NOMO-1 (cell line): ENCODE measurements at regions not wholly inside any gene's neighbourhood (a gene's known extent, or its start where the extent isn't known, plus 50 kb on each side); places are given as distances from the start of the nearest gene placed in this dataset.

Experiments used
- DNase-seq, 2 experiments: peaks; one replicate each; lab custom pipeline; 2025; ENCODE audit not compliant: unreplicated experiment in 2 of 2; lab: John Stamatoyannopoulos, UW

DNA sequence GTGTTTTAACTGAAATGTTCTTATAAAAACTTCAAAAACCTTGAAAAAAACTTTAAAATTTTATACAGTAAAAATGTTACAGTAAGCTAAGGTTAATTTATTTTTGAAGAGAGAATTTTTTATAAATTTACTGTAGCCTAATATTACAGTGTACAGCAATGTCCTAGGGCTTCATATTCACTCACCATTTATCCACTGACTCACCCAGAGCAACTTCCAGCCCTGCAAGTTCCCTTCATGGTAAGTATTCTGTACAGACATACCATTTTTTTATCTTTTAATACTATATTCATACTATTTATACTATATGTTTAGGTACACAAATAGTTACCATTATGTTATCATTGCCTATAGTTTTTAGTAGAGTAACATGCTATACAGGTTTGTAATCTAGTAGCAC, 396.7 kb upstream of the MMADHC start:
- DNase-seq, result no peak

DNA sequence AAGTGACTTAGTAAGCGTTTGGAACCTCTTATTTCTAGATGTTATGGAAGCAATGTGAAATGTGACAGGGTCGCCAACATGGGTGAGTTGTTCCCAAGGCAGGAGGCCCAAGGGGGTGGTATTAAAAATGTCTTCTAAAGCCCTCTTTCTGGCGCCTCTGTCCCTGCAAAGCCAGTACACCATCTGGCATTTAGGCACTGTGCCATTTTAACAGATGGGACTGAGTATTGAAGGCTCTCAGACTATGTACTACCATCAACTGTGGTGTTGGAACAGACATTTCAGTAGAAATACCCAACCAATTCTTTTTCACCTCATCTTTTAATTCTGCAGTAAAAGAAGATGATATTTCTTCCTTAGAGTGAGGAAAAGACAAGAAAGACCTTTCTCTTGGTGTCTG, 384.5 kb upstream of the MMADHC start:
- no peak for DNase-seq

DNA sequence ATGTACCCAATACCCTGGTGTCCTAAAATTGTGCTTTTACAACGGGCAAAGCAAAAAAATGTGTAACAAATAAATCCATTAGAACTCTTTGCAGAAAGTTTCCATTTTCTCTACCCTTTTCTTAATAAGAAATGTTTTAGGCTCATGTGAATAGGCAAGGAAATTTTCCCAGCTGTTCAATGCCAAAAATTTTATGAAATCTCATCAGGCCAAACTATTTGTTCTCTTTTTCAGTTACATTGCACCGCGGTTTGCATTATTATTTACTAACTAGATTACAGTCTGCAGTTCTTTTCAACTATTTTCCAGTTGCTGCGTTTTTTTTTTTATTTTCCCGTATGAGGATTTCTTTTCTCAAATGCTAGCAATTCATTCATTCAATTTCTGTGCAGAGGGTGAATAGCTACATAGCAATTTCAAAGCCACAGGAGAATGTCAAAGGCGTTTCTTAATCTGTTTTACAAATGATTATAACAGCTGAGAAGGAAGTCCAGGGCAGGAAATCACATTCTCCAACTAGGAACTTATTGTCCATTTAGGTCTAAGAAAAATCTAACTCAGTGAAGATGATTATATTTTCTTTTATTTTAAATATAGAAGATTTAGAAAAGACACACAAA, 367.5 kb upstream of the MMADHC start:
- no peak for DNase-seq

DNA sequence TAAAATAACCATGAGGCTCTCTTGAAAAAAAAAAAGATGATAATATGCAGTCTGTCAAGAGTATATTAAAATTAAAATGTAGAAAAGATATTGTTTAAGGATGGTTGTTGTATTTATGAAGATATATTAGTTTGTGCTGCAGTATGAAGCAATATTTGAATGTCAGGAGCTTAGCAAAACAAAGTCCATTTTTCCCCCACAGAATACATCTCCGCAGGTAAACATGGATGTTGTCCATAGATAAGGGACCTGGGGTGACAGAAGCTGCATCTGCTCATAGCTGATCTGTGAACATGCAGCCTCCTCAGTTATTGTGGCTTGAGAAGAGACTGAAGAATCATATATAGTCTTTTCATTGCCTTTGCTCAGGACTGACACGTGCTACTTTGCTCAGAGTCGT, 366.1 kb upstream of the MMADHC start:
- no peak for DNase-seq

- no peak for DNase-seq
Measured at GRCh38 chr2:149931486-149931885, 343.9 kb upstream of the MMADHC start.

DNA sequence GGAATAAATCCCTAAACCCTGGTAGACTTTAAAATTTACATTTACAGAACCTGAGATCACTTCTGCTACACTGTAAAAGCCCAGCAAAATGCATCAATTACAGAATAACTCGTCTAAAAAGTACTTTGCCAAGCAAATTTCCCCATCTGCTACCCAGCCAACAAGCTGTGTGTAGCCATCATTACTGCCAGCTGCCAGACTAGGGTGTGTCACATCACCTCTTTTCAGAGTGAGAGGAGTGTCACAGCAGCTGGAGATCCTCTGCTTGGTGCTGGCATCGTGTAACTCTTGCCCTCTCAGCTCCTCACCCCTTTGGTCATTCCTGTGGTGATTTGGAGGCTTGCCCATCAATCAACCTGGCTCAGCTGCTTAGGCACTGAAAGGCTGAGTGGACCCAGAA, 340.4 kb upstream of the MMADHC start:
- DNase-seq, result no peak

- DNase-seq, result no peak
Measured at GRCh38 chr2:149926149-149926548, 338.6 kb upstream of the MMADHC start.

GRCh38 chr2:149924549-149925213, 337.1 kb upstream of the MMADHC start:
- DNase-seq, result no peak

- no peak for DNase-seq
Measured at GRCh38 chr2:149924028-149924427, 336.5 kb upstream of the MMADHC start.

- no peak for DNase-seq
Measured at GRCh38 chr2:149921911-149922616, 334.5 kb upstream of the MMADHC start.

DNA sequence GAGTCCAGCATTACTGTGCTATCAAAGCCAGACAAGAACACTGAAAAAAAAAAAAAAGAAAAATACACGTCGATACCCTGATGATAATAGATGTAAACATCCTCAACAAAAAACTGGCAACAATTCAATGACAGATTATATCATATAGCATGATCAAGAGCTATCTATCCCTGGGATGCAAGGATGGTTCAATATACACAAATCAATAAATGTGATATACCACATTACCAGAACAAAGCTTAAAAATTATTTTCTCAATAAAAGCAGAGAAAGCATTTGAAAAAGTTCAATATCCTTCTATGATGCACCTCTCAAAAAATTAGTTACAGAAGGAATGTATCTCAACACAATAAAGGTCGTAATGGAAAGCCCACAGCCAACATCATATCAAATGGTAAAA, 332.8 kb upstream of the MMADHC start:
- no peak for DNase-seq

GRCh38 chr2:149915151-149915550, 327.6 kb upstream of the MMADHC start:
- DNase-seq, result no peak

DNA sequence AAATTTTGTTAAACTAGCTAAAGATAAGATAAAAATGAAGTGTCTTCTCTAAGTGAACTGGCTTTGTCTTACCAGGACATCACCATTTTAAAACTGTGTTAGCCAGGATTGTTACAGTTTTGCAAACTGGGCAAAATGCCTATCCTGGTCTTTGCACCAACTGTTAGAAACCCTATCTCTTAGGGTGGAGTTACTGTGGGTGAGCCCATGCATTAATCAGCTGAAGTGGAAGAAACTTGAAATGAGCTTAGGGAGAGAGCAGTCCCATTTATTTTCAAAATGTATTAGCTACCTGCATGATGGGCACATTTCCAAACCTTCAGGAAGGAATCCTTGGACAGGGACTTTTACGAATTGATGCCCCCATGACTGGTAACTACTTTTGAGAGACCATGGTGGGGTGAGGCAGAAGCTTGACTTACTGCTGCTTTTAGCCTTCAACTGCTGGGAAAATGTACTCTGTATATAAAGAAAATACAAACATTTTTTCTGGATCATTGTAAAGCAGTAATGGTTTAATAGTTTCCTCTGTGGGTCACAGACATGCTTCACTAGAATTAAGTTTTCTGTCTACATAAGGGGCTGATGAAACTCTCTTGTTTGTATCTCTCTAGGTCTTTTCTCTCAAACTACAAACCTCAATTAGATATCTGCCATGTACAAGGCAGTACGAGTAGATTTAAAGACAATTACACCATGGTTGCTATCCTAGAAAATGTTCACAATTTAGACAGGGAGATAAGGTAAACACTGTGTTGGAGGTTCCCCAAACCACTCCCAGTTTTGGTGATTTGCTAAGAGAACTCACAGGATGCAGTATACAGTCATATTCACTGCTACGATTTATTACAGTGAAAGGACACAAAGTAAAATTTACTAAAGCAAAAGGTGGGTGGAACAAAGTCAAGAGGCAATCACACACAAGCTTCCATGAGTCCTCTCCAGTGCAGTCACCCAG, 321.4 kb upstream of the MMADHC start:
- DNase-seq, result no peak

DNA sequence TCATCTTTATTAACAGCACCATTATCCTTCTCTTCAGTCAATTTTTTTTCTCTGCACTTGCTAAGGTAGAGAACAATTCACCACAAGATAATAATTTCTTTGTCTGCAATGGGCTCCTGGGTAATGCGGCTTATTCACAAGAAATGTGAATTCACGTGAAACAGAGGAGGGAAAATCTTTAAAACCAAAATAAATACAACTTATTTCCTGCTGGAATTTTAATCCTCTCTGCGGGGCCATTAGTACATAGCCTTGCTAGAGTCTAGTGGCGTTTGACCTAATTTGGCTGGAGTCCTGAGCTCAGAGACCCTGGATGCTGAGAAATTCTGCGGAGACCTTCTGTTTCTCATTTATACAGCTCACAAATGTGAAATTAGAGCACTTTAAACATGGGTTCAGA, 319.3 kb upstream of the MMADHC start:
- no peak for DNase-seq

DNA sequence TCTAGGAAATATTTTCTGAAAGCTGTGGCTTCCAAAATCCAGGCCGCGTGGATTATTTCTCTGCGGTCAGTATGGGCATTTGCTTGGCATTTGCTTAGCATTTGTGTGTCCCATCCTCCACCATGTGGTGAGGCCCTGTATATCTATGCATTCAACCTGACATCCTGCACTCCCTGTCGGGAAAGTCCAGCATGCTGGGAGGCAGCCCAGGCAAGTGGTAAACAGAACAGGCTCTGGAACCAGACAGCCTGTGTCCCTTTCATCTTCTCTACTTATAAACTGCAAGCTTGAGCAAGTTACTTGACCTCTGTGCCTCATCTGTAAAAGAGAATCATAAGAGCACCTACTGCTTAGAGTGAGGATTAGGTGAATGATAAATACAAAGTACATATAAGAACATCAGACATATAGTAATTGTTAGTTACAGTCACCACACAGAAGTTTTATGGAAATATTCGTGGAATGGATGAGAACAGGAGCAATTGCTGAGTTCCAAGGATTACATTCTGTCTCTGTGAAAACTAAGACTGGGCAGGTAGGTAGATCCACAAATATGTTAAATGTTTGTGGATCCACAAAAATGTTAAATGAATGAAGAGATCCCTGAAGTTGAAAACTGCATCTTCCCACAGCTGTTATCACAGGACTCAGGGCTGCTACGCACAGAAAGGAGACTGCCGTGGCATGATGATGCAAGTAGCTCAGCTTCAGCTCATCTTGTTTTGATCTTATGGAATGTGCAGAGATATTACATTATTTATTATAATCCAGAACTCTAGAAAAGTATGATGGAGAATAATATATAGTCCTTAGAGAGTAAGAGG, 317.0 kb upstream of the MMADHC start:
- no peak for DNase-seq

DNA sequence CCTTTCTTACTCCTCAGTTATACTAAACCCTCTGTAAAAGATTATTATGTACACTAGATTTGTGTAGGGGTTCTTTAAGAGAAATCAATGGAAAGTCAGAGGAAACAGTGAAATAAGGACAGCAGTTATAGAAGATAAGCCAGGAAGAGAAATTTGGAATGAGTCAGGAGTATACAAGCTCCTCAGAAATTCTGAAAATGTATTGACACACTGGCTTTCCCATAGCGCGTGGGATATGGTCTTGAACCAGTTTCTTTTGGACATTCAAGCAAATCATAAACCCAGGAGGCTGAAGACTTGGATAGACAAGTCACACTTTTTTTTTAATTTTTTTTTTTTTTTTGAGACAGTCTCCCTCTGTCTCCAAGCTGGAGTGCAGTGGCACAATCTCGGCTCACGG, 316.1 kb upstream of the MMADHC start:
- no peak for DNase-seq

DNA sequence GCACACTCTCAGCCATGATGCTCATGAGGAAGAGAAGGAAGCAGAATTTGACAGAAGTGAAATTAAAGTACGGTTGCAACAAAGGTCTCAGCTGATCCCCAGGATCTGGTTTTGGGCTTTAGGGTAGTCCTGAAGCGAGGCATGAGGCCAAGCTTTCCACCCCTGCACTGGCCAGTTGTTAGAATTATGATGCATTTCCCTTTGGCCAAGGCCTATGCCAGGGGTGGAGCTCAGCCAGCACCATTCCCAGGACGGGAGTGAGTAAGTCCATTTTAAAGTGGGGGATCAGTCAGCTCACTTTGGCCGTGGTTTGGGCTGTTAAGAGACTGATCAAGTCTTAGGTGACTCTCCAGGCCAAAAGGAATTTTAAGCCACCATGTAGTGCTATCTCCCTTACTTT, 314.5 kb upstream of the MMADHC start:
- no peak for DNase-seq

DNA sequence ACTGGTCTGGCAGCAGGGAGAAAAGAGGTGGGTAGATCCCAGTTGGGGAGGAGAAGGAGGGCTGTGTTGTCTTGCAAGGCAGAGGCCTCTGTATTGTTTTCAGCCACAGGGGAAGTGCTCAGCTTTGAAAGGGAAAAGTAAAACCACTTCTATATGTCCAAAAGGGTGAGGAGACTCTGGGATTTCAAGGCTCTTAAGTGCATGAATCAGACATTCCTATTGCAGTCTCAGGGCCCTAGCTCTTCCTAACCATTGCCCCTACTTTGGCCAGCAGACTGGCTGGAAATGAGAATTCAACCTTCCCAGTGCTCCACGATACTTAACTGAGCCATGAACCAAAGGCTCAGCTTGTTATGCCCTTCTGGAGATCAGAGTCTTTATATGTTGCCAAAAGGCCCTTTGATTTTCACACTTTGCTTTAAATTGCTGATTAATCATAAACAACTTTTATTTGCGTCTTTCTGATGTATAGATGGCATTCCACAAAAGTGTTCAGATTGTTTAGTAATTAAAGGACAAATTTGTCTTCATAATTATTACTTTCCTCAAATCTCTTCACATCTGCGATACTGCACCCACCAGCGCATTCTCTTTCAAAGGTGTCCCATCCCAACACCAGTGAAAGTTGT, 313.8 kb upstream of the MMADHC start:
- DNase-seq, result no peak

DNA sequence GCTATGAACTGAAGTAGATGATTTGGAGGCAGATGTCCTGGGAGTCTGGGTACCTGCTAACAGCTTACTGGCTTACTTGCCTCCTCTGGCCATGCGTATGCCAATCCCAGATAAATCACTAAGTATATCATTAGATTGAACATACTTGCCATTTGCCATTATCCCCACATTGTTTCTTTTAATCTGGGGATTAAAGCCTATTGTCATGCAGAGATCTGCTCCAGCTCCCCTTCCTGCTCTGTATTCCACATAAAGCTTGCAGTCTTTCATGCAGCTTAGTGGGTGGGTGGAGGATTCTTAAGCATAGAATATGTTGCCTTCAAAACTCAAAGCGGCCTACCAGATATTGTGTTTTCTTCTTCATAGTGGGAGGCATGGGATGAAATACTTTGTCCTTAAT, 311.8 kb upstream of the MMADHC start:
- DNase-seq, result no peak

- DNase-seq, result peak; percentile 84 to 88
Measured at GRCh38 chr2:149894760-149895159, 307.2 kb upstream of the MMADHC start.
